ENCODE measurements at regions not wholly inside any gene's neighbourhood (a gene's known extent, or its start where the extent isn't known, plus 50 kb on each side); places are given as distances from the start of the nearest gene placed in this dataset.

DNA sequence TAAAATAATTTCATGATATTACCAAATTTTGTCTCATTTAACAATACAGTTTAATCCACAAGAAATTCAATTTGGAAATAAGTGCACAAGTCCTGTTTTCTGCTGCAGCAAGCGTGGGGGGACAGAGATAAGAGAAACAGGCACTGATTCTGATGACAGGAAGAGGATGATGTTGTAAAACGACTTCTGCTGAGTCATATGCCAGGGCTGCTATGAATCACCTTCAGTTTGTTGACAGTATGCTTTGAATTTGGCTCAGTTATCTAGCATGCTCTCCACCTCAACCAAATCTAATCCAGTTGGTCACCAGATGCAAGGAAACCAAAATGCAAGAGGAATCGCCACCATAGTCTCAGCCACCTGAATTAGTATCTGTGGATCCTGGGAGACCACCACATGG, 244.1 kb upstream of the MON1B start:
- ATAC-seq (peak; percentile 100), DNase-seq (ENCODE audit: low read depth in 1 of 2, low spot score in 1 of 2) (peak; percentile 84 to 92), FAIRE-seq (peak; percentile 97)
- H3K4me1 ChIP-seq, result peaks cover 19% of the 10 kb centered on the region
- peak overlapping the region; percentile 79 for H3K4me2 ChIP-seq
- H3K9me3 ChIP-seq, result peaks cover 23% of the 10 kb centered on the region
- POLR2A ChIA-PET, result no interaction called here
- CTCF ChIA-PET, result no interaction called here
- peak overlapping the region; percentile 16; the same call in 1 of the 3 replicates for H3K4me3 ChIP-seq
- WGBS (ENCODE audit: missing lambda C conversion rate), result 3% methylated on average over 3 of the region's 3 CpGs
- peak overlapping the region; percentile 77 to 89 for H3K27ac ChIP-seq
- TF ChIP-seq POLR2A (IDR thresholded peaks at IDR 0.05; ENCODE audit: low read length) (no peak), ESRRA (IDR thresholded peaks at IDR 0.05; ENCODE audit: borderline replicate concordance, low read length) (no peak), NFE2L2 (conservative IDR thresholded peaks at IDR 0.05; ENCODE audit: low read length) (peak; percentile 96), FOXS1 (CRISPR knock-in tag; IDR thresholded peaks at IDR 0.05) (no peak), PHF8 (IDR thresholded peaks at IDR 0.05; ENCODE audit: borderline replicate concordance, low read depth) (no peak), TFCP2L1 (CRISPR knock-in tag; IDR thresholded peaks at IDR 0.05) (no peak), KDM1A (IDR thresholded peaks at IDR 0.05; ENCODE audit: low read depth) (no peak), CEBPB (IDR thresholded peaks at IDR 0.05) (peak in 1 of 2 experiments; percentile 75; a peak in 2 of 4 replicates), ZC3H11A (IDR thresholded peaks at IDR 0.05) (no peak), ZFP36 (IDR thresholded peaks at IDR 0.05; ENCODE audit: borderline replicate concordance, partially characterized antibody) (no peak), RFX5 (IDR thresholded peaks at IDR 0.05) (no peak), GATA3 (IDR thresholded peaks at IDR 0.05; ENCODE audit: borderline replicate concordance) (peak; percentile 64; the same call in 1 of the 2 replicates), EP300 (IDR thresholded peaks at IDR 0.05) (peak; percentile 40 to 46; a peak in 2 of 5 replicates), TP53 (CRISPR knock-in tag; IDR thresholded peaks at IDR 0.05) (no peak), KDM5A (IDR thresholded peaks at IDR 0.05) (no peak), EHMT2 (IDR thresholded peaks at IDR 0.05; ENCODE audit: low read depth) (no peak), MAZ (IDR thresholded peaks at IDR 0.05; ENCODE audit: borderline replicate concordance, low read depth, low read length) (no peak), RAD21 (conservative IDR thresholded peaks at IDR 0.05 in 1 of 2, IDR thresholded peaks at IDR 0.05 in 1 of 2) (peak in 1 of 2 experiments; percentile 27; a peak in 2 of 5 replicates), JUNB (IDR thresholded peaks at IDR 0.05) (peak; percentile 88), CHD4 (IDR thresholded peaks at IDR 0.05; ENCODE audit: borderline replicate concordance) (no peak), NPAS2 (CRISPR knock-in tag; IDR thresholded peaks at IDR 0.05; ENCODE audit: borderline replicate concordance) (no peak), SMC3 (IDR thresholded peaks at IDR 0.05) (0 out of 3 replicates have a peak, but pooled peaks have one; percentile 15), MYC (IDR thresholded peaks at IDR 0.05; ENCODE audit: borderline replicate concordance, low read length) (no peak), SREBF2 (IDR thresholded peaks at IDR 0.05) (no peak), JUN (IDR thresholded peaks at IDR 0.05) (peak; percentile 70 to 81; a peak in 3 of 5 replicates), RCOR1 (IDR thresholded peaks at IDR 0.05; ENCODE audit: low read depth, low read length) (no peak), RNF2 (IDR thresholded peaks at IDR 0.05; ENCODE audit: borderline replicate concordance, low read depth) (no peak), CBX8 (IDR thresholded peaks at IDR 0.05) (no peak), CHD2 (IDR thresholded peaks at IDR 0.05; ENCODE audit: low read length, partially characterized antibody) (no peak), BHLHE40 (IDR thresholded peaks at IDR 0.05; ENCODE audit: low read depth, low read length) (no peak)
- TF ChIP-seq, protein P1, sequence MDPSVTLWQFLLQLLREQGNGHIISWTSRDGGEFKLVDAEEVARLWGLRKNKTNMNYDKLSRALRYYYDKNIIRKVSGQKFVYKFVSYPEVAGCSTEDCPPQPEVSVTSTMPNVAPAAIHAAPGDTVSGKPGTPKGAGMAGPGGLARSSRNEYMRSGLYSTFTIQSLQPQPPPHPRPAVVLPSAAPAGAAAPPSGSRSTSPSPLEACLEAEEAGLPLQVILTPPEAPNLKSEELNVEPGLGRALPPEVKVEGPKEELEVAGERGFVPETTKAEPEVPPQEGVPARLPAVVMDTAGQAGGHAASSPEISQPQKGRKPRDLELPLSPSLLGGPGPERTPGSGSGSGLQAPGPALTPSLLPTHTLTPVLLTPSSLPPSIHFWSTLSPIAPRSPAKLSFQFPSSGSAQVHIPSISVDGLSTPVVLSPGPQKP (IDR thresholded peaks at IDR 0.05; ENCODE audit: low read depth, low read length), result no peak
- TF ChIP-seq, protein P2, sequence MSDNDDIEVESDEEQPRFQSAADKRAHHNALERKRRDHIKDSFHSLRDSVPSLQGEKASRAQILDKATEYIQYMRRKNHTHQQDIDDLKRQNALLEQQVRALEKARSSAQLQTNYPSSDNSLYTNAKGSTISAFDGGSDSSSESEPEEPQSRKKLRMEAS (IDR thresholded peaks at IDR 0.05), result peak; percentile 80
- TF ChIP-seq, protein P3, sequence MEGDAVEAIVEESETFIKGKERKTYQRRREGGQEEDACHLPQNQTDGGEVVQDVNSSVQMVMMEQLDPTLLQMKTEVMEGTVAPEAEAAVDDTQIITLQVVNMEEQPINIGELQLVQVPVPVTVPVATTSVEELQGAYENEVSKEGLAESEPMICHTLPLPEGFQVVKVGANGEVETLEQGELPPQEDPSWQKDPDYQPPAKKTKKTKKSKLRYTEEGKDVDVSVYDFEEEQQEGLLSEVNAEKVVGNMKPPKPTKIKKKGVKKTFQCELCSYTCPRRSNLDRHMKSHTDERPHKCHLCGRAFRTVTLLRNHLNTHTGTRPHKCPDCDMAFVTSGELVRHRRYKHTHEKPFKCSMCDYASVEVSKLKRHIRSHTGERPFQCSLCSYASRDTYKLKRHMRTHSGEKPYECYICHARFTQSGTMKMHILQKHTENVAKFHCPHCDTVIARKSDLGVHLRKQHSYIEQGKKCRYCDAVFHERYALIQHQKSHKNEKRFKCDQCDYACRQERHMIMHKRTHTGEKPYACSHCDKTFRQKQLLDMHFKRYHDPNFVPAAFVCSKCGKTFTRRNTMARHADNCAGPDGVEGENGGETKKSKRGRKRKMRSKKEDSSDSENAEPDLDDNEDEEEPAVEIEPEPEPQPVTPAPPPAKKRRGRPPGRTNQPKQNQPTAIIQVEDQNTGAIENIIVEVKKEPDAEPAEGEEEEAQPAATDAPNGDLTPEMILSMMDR (IDR thresholded peaks at IDR 0.05), result no peak
- TF ChIP-seq, protein P4, sequence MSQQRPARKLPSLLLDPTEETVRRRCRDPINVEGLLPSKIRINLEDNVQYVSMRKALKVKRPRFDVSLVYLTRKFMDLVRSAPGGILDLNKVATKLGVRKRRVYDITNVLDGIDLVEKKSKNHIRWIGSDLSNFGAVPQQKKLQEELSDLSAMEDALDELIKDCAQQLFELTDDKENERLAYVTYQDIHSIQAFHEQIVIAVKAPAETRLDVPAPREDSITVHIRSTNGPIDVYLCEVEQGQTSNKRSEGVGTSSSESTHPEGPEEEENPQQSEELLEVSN (IDR thresholded peaks at IDR 0.05; ENCODE audit: borderline replicate concordance, low read depth), result peak; percentile 49; the same call in 1 of the 2 replicates
- TF ChIP-seq, protein P5, sequence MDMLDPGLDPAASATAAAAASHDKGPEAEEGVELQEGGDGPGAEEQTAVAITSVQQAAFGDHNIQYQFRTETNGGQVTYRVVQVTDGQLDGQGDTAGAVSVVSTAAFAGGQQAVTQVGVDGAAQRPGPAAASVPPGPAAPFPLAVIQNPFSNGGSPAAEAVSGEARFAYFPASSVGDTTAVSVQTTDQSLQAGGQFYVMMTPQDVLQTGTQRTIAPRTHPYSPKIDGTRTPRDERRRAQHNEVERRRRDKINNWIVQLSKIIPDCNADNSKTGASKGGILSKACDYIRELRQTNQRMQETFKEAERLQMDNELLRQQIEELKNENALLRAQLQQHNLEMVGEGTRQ (IDR thresholded peaks at IDR 0.05), result no peak
- TF ChIP-seq, protein P6, sequence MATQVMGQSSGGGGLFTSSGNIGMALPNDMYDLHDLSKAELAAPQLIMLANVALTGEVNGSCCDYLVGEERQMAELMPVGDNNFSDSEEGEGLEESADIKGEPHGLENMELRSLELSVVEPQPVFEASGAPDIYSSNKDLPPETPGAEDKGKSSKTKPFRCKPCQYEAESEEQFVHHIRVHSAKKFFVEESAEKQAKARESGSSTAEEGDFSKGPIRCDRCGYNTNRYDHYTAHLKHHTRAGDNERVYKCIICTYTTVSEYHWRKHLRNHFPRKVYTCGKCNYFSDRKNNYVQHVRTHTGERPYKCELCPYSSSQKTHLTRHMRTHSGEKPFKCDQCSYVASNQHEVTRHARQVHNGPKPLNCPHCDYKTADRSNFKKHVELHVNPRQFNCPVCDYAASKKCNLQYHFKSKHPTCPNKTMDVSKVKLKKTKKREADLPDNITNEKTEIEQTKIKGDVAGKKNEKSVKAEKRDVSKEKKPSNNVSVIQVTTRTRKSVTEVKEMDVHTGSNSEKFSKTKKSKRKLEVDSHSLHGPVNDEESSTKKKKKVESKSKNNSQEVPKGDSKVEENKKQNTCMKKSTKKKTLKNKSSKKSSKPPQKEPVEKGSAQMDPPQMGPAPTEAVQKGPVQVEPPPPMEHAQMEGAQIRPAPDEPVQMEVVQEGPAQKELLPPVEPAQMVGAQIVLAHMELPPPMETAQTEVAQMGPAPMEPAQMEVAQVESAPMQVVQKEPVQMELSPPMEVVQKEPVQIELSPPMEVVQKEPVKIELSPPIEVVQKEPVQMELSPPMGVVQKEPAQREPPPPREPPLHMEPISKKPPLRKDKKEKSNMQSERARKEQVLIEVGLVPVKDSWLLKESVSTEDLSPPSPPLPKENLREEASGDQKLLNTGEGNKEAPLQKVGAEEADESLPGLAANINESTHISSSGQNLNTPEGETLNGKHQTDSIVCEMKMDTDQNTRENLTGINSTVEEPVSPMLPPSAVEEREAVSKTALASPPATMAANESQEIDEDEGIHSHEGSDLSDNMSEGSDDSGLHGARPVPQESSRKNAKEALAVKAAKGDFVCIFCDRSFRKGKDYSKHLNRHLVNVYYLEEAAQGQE (IDR thresholded peaks at IDR 0.05), result no peak

Measured in A549 (cell line).